ENCODE measurements at regions not wholly inside any gene's neighbourhood (a gene's known extent, or its start where the extent isn't known, plus 50 kb on each side); places are given as distances from the start of the nearest gene placed in this dataset.
A peak's percentile ranks its signal among the peaks of the same experiment; 100 is the strongest.
"Not testable (repeated sequence)": the region's sequence is repeated elsewhere in the genome, so short reads cannot be mapped to it uniquely, and the experiment has no call there.

GRCh38 chrX:123788193-123788592 lies 55.3 kb upstream of the THOC2 start:
- not testable (repeated sequence) for H3K27me3 ChIP-seq; H3K4me3 ChIP-seq; H3K27ac ChIP-seq; H3K9me3 ChIP-seq; H3K4me1 ChIP-seq; DNase-seq (ENCODE audit: low spot score in 2 of 2); H3K36me3 ChIP-seq
- 80% methylated on average over 15 of the region's 15 CpGs for WGBS

GRCh38 chrX:123788744-123789143 lies 55.9 kb upstream of the THOC2 start:
- Histone ChIP-seq H3K4me1 (no peaks in the 10 kb centered on the region), H3K27ac (no peak overlapping the region), H3K36me3 (no peaks in the 10 kb centered on the region), H3K4me3 (no peak overlapping the region), H3K9me3 (no peaks in the 10 kb centered on the region), H3K27me3 (no peaks in the 10 kb centered on the region)
- TF ChIP-seq, protein P1, sequence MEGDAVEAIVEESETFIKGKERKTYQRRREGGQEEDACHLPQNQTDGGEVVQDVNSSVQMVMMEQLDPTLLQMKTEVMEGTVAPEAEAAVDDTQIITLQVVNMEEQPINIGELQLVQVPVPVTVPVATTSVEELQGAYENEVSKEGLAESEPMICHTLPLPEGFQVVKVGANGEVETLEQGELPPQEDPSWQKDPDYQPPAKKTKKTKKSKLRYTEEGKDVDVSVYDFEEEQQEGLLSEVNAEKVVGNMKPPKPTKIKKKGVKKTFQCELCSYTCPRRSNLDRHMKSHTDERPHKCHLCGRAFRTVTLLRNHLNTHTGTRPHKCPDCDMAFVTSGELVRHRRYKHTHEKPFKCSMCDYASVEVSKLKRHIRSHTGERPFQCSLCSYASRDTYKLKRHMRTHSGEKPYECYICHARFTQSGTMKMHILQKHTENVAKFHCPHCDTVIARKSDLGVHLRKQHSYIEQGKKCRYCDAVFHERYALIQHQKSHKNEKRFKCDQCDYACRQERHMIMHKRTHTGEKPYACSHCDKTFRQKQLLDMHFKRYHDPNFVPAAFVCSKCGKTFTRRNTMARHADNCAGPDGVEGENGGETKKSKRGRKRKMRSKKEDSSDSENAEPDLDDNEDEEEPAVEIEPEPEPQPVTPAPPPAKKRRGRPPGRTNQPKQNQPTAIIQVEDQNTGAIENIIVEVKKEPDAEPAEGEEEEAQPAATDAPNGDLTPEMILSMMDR (IDR thresholded peaks at IDR 0.05), result no peak
- TF ChIP-seq POLR2AphosphoS5 (IDR thresholded peaks at IDR 0.05), result no peak
- no peak for TF ChIP-seq POLR2A (IDR thresholded peaks at IDR 0.05)
- TF ChIP-seq EP300 (IDR thresholded peaks at IDR 0.05), result no peak
- DNase-seq (ENCODE audit: low spot score in 2 of 2), result no peak

GRCh38 chrX:123797543-123798447 lies 62.1 kb upstream of the XIAP start:
- Histone ChIP-seq H3K27ac (no peak overlapping the region), H3K36me3 (no peaks in the 10 kb centered on the region), H3K4me3 (no peak overlapping the region), H3K4me1 (no peaks in the 10 kb centered on the region), H3K9me3 (no peaks in the 10 kb centered on the region), H3K27me3 (no peaks in the 10 kb centered on the region)
- DNase-seq (ENCODE audit: low spot score in 2 of 2), result no peak
- TF ChIP-seq POLR2A (IDR thresholded peaks at IDR 0.05), result no peak
- no peak for TF ChIP-seq EP300 (IDR thresholded peaks at IDR 0.05)
- TF ChIP-seq, protein P1 (IDR thresholded peaks at IDR 0.05), result no peak
- no peak for TF ChIP-seq POLR2AphosphoS5 (IDR thresholded peaks at IDR 0.05)
- 83% methylated on average over 8 of the region's 8 CpGs for WGBS

DNA sequence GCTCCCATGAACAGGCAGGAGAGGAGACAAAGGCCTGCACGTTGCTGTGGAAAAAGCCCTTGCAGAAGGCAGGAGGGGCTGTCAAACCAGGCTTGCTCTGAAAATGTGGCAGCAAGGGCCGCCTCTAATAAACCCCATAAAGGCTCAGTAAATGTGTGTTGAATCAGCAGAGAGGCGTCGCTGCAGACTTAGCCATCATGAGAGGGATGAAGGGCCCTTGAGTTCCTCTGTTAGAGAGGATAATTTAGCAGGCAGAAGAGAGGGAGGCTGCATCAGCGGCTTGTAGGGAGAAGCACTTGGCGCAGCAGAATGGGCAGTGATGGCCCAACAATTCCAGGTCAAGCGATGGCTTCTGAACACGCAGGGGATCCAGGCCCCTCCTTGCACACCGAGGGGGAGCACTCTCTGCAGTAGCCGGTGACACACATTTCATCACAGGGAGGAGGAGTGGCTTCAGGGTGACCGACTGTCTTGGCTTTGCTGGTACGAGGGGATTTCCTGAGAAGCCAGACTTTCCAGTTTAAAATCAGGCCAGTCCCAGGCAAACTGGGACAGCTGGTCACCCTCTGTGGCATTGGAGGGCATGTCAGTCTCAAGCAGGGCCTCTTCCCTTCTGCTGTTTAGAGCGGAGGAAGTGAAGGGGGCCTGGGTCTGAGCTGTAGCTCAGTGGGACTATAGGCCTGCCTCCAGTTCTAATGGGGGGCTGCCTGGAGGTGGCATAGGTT lies 61.0 kb upstream of the XIAP start:
- H3K9me3 ChIP-seq; H3K36me3 ChIP-seq; H3K27me3 ChIP-seq; H3K4me1 ChIP-seq; H3K4me3 ChIP-seq; H3K27ac ChIP-seq; DNase-seq (ENCODE audit: low spot score in 2 of 2): not testable (repeated sequence)
- WGBS, result 66% methylated on average over 13 of the region's 13 CpGs

GRCh38 chrX:123801901-123802300 lies 58.0 kb upstream of the XIAP start:
- no peak for DNase-seq (ENCODE audit: low spot score in 2 of 2)
- no peaks in the 10 kb centered on the region for H3K4me1 ChIP-seq
- no peaks in the 10 kb centered on the region for H3K9me3 ChIP-seq
- no peak overlapping the region for H3K4me3 ChIP-seq
- WGBS, result 62% methylated on average over 2 of the region's 2 CpGs
- H3K36me3 ChIP-seq, result no peaks in the 10 kb centered on the region
- TF ChIP-seq EP300 (IDR thresholded peaks at IDR 0.05) (no peak), POLR2AphosphoS5 (IDR thresholded peaks at IDR 0.05) (no peak), POLR2A (IDR thresholded peaks at IDR 0.05) (no peak)
- TF ChIP-seq, protein P1 (IDR thresholded peaks at IDR 0.05), result no peak
- no peak overlapping the region for H3K27ac ChIP-seq
- no peaks in the 10 kb centered on the region for H3K27me3 ChIP-seq

- peak overlapping the region; percentile 41 for H3K27ac ChIP-seq
- DNase-seq (ENCODE audit: low spot score in 2 of 2), result no peak
- H3K36me3 ChIP-seq, result no peaks in the 10 kb centered on the region
- peaks cover 8% of the 10 kb centered on the region for H3K4me1 ChIP-seq
- TF ChIP-seq POLR2AphosphoS5 (IDR thresholded peaks at IDR 0.05) (no peak), POLR2A (IDR thresholded peaks at IDR 0.05) (no peak), EP300 (IDR thresholded peaks at IDR 0.05) (no peak)
- TF ChIP-seq, protein P1 (IDR thresholded peaks at IDR 0.05), result no peak
- 36% methylated on average over 4 of the region's 4 CpGs for WGBS
- no peaks in the 10 kb centered on the region for H3K9me3 ChIP-seq
- H3K27me3 ChIP-seq, result no peaks in the 10 kb centered on the region
- H3K4me3 ChIP-seq, result no peak overlapping the region
Measured at GRCh38 chrX:123803331-123803983, 56.4 kb upstream of the XIAP start.

DNA sequence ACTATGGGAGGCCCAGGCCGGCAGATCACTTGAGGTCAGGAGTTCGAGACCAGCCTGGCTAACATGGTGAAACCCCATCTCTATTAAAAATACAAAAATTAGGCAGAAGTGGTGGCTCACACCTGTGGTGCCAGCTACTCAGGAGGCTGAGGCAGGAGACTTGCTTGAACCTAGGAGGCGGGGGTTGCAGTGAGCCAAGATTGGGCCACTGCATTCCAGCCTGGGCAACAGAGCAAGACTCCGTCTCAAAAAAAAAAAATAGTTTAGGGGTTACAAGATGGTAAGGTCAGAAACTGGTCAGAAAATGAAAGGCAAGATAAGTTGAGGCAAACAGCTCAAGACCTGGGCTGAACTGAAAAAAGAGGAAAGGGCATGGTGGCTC lies 55.9 kb upstream of the XIAP start:
- H3K27ac ChIP-seq, result peak overlapping the region; percentile 41
- not testable (repeated sequence) for H3K36me3 ChIP-seq; H3K4me1 ChIP-seq; H3K9me3 ChIP-seq; H3K27me3 ChIP-seq; H3K4me3 ChIP-seq; DNase-seq (ENCODE audit: low spot score in 2 of 2)
- WGBS, result 82% methylated on average over 4 of the region's 4 CpGs
